ENCODE measurements at regions not wholly inside any gene's neighbourhood (a gene's known extent, or its start where the extent isn't known, plus 50 kb on each side); places are given as distances from the start of the nearest gene placed in this dataset.

GRCh38 chr15:37220949-37221670, 120.8 kb upstream of the MEIS2 start:
- Histone ChIP-seq H3K4me1 (ENCODE audit: insufficient read depth, low read length) (no peaks in the 10 kb centered on the region), H3K9me3 (ENCODE audit: control insufficient read depth in 1 of 2, insufficient read depth in 1 of 2, low read length in 2 of 2) (peaks cover 0 to 4% of the 10 kb centered on the region in 2 experiments), H3K27me3 (ENCODE audit: control insufficient read depth in 1 of 2, insufficient read depth in 2 of 2, low read length in 2 of 2) (no peaks in the 10 kb centered on the region), H3K27ac (ENCODE audit: low read depth in 1 of 2, low read length in 2 of 2) (no peak overlapping the region), H3K4me3 (ENCODE audit: low read length) (no peak overlapping the region), H3K36me3 (ENCODE audit: insufficient read depth, low read length) (no peaks in the 10 kb centered on the region)
- ChIA-PET POLR2A (no interaction called here), CTCF (no interaction called here)
- no peak for ATAC-seq (ENCODE audit: poor library complexity)
- no peak for DNase-seq
- Mint-ChIP-seq H3K36me3 (ENCODE audit: low read depth) (no peaks in the 10 kb centered on the region), H3K4me1 (ENCODE audit: low read depth) (no peaks in the 10 kb centered on the region), H3K9me3 (no peaks in the 10 kb centered on the region), H3K4me3 (no peak overlapping the region), H3K27me3 (no peaks in the 10 kb centered on the region), H3K27ac (no peak overlapping the region)
- intact Hi-C loops (cut with DNase I, micrococcal nuclease), result no loop called here
- no peak for TF ChIP-seq CTCF (IDR thresholded peaks at IDR 0.05)

GRCh38 chr15:37221671-37222145, 121.4 kb upstream of the MEIS2 start:
- ATAC-seq (ENCODE audit: poor library complexity), result no peak
- no peak for DNase-seq
- POLR2A ChIA-PET, result no interaction called here
- Histone ChIP-seq H3K27ac (ENCODE audit: low read depth in 1 of 2, low read length in 2 of 2) (no peak overlapping the region), H3K4me1 (ENCODE audit: insufficient read depth, low read length) (no peaks in the 10 kb centered on the region), H3K9me3 (ENCODE audit: control insufficient read depth in 1 of 2, insufficient read depth in 1 of 2, low read length in 2 of 2) (no peaks in the 10 kb centered on the region), H3K36me3 (ENCODE audit: insufficient read depth, low read length) (no peaks in the 10 kb centered on the region), H3K4me3 (ENCODE audit: low read length) (no peak overlapping the region), H3K27me3 (ENCODE audit: control insufficient read depth in 1 of 2, insufficient read depth in 2 of 2, low read length in 2 of 2) (no peaks in the 10 kb centered on the region)
- no peaks in the 10 kb centered on the region for H3K27me3 Mint-ChIP-seq
- no peak for TF ChIP-seq CTCF (IDR thresholded peaks at IDR 0.05)
- intact Hi-C loops (cut with DNase I, micrococcal nuclease), result no loop called here
- H3K4me3 Mint-ChIP-seq, result no peak overlapping the region
- no peak overlapping the region for H3K27ac Mint-ChIP-seq
- CTCF ChIA-PET, result no interaction called here
- no peaks in the 10 kb centered on the region for H3K4me1 Mint-ChIP-seq (ENCODE audit: low read depth)
- H3K9me3 Mint-ChIP-seq, result no peaks in the 10 kb centered on the region
- H3K36me3 Mint-ChIP-seq (ENCODE audit: low read depth), result no peaks in the 10 kb centered on the region

- DNase-seq, result no peak
- no peak for ATAC-seq (ENCODE audit: poor library complexity)
- no peaks in the 10 kb centered on the region for H3K4me1 ChIP-seq (ENCODE audit: insufficient read depth, low read length)
- ChIA-PET POLR2A (no interaction called here), CTCF (no interaction called here)
- intact Hi-C loops (cut with DNase I, micrococcal nuclease), result no loop called here
- Mint-ChIP-seq H3K4me1 (ENCODE audit: low read depth) (no peaks in the 10 kb centered on the region), H3K9me3 (no peaks in the 10 kb centered on the region), H3K27me3 (no peaks in the 10 kb centered on the region), H3K4me3 (no peak overlapping the region), H3K27ac (no peak overlapping the region), H3K36me3 (ENCODE audit: low read depth) (no peaks in the 10 kb centered on the region)
- no peaks in the 10 kb centered on the region for H3K36me3 ChIP-seq (ENCODE audit: insufficient read depth, low read length)
- TF ChIP-seq CTCF (IDR thresholded peaks at IDR 0.05), result no peak
- no peaks in the 10 kb centered on the region for H3K27me3 ChIP-seq (ENCODE audit: control insufficient read depth in 1 of 2, insufficient read depth in 2 of 2, low read length in 2 of 2)
- H3K27ac ChIP-seq (ENCODE audit: low read depth in 1 of 2, low read length in 2 of 2), result no peak overlapping the region
- H3K4me3 ChIP-seq (ENCODE audit: low read length), result no peak overlapping the region
- no peaks in the 10 kb centered on the region for H3K9me3 ChIP-seq (ENCODE audit: control insufficient read depth in 1 of 2, insufficient read depth in 1 of 2, low read length in 2 of 2)
Measured at GRCh38 chr15:37223089-37223488, 122.7 kb upstream of the MEIS2 start.
